CD4-positive, alpha-beta T cell treated with Interferon alpha-2 for 1 hour (primary cell): ENCODE measurements at regions not wholly inside any gene's neighbourhood (a gene's known extent, or its start where the extent isn't known, plus 50 kb on each side); places are given as distances from the start of the nearest gene placed in this dataset.
"Not testable (repeated sequence)": the region's sequence is repeated elsewhere in the genome, so short reads cannot be mapped to it uniquely, and the experiment has no call there.

Experiments used
- DNase-seq, 2 donors: peaks; one replicate each; pipeline ENCODE4 v3.0.0-alpha.2; 2020 to 2022

DNA sequence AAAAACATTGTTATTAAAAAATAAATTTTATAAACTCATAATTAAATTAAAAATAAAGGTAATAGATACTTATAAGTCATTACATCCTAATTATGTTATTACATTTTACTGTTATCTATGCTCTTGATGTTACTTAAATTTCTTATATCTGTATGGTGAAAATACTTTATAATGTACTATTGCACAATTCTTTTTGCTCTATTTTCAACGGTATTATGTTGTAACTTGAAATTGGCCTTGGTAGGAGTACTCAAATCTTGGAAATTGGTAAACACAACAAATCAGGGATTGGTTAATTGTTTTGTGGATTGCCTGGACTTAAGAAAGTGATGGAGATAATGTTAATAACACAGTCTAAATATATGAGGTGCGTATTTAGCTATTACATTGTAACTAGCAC lies 273.3 kb downstream of the MDFIC start:
- no peak for DNase-seq

DNA sequence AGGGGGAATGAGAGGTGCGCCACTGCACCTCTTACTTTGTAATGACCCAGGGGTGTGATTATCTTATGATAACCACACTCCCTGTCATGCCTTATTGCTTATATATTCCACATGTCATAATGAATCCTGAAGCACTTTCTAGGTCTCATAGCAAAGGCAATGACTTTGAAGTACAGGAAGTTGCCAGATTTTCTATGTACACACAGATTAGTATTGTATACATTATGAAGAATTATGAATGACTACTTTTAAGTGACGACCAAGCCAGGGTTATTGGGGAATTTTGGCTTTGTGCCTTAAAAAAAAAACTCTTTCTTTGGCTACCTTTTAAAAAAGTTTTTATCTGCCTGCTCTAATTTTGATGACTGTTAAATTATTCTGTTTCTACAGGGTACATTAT lies 269.6 kb downstream of the MDFIC start:
- no peak for DNase-seq

DNA sequence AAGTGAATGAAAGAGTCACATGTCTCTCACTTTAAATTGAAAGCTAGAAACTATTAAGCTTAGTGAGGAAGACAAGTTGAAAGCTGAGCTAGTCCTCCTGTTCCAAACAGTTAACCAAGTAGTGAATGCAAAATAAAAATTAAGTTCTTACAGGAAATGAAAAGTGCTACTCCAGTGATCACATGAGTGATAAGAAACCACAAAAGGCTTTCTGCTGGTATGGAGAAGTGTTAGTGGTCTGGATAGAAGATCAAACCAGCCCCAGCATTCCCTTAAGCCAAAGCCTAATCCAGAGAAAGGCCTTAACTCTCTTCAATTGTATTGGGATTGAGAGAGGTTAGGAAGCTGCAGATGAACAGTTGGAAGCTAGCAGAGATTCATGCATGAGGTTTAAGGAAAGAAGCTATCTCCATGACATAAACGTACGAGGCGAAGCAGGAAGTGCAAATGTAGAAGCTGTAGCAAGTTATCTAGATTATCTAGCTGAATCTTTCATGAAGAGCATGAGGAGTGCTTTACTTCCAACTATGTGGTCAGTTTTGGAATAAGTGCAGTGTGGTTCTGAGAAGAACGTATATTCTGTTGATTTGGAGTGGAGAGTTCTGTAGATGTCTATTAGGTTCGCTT lies 261.6 kb downstream of the MDFIC start:
- peak in 1 of 2 donors; percentile 34 for DNase-seq

DNA sequence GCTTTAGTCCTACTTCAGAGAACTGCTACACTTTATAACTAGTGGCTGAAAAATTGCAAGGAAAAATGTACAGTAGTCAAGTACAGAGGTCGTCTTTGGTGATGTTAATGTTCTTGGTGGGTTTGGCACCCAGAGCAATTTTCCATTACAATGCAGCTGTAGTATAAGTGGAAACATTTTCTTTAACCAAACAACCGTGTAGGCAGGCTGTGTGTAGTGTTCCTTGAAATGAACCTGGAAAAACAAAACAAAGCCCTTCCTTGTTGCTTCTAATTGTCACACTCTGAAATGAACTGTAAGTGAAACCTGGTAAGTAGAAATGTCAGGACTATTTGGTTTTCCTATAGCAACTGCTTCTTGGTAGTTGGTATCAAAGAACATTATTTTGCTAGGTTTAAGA lies 256.9 kb downstream of the MDFIC start:
- no peak for DNase-seq

DNA sequence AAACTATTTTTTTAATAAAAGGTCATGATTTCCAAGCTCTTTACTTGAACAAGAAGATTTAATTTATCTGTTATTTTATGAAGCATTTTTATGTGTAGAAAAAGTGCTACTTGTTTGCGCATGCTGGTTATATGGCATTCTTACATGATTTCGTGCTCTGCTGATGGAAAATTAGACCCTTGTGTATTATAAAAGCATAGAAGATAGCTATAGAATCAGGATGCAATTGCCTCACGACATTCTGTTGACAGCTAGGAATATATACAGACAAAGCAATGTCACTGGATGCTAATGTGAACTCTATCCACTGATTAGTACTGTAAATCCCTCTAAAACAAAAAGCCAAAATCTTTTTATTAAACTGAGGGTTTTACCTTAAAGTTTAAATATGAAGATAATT lies 255.9 kb downstream of the MDFIC start:
- DNase-seq, result no peak

DNA sequence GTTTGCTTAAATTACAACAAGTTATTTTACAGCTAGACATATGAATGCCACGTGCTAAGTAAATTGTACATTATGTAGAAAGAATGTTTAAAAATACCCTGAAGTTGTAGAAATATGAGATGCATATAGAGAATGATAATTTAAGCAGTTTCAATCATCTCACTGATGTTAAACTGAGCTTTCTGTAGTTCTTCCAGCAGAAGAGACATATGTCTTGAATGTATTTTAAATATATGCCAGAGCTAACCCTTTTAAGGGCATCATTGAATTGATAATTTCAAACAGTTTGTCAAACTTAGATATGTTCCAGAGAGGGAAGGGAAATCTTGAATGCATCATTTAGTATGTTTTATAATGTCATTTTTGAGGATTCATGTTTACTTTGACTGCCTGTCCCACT lies 255.2 kb downstream of the MDFIC start:
- no peak for DNase-seq

DNA sequence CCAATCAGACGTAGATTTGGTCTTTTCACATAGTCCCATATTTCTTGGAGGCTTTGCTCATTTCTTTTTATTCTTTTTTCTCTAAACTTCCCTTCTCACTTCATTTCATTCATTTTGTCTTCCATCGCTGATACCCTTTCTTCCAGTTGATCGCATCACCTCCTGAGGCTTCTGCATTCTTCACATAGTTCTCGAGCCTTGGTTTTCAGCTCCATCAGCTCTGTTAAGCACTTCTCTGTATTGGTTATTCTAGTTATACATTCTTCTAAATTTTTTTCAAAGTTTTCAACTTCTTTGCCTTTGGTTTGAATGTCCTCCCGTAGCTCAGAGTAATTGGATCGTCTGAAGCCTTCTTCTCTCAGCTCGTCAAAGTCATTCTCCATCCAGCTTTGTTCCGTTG lies 250.5 kb downstream of the MDFIC start:
- not testable (repeated sequence) for DNase-seq

DNA sequence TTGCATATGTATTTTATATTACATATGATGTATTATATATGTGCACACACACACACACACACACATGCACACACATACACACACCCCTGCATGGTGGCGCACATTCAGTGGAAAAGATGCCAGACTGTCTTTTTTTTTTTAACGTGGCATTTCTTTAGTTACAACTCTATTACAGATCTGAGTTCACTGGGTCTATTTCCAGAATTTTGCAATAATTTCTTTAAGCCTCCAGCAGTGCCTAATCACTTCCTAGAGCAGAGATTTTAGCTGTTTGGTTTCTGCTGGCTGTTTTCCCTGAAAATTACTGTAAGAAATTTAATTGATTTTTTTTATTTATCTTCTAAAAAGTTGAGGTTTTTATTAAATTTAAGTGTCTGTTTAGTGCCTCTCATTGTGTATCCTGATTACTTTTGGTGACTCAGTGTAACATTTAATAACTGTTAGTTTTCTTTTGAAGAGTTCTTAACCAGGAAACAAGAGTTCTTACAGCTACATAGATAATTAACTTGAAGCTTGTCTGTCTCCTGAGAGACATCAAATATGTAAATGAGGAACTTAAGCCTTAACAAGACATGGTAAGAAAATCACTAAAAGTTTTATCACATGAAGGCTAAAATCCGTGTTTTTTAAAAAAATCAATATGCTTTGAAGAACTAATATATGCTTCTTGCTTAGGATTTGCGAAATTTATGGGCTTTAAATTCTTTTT lies 232.0 kb downstream of the MDFIC start:
- no peak for DNase-seq

DNA sequence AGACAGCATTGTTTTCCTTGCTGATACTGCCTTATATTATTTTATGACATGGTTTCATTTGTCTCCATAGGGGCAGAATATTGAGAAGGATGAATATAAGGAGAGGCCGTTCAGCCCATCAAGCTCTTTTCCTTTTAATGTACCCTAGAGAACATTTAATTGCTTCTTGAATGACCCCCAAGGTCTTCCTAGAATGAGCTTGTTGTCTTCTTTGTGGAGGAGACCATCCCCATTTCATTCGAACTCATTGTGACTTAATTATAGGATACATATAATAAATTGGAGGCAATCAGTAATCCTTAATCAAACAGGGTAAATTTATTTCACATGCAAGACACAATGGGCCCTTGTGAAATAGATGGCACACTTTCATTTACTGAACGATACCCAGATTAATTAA lies 231.3 kb downstream of the MDFIC start:
- DNase-seq, result no peak

DNA sequence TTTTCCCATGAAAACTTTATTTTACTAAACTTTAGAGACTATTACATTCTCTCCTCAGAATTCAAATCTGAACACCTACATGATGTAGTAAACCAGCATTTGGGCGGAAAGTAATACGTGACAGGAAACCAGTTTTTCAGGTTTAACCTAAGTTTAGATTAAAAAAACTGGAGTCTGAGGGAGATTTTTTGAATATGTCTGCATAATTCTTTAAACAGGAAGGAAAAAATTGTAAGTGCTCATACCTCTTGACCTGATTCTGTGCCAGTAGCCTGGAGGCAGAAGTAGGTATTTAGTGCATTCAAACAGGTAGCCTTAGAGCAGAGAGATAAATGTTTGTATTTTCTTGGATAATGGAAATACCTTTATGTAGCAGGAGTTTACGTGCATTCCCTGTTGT lies 224.3 kb downstream of the MDFIC start:
- peak in 1 of 2 donors; percentile 5 for DNase-seq

DNA sequence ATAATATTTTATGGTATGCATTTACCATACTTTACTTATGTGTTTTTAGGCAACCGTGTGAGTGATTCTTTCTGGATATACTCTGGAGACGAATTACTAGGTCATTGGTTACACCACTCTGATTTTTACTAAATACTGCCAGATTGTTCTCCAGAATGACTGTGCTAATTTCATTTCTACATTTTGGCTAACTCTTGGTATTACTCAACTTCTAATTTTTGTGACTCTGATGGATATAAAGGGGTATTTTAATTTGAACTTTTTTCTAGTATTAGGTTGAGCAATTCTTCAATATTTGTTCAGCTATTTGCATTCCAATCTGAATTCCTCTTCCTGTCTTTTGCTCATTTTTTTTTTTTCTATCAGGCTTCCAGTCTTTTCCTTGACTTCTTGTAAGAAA lies 223.6 kb downstream of the MDFIC start:
- no peak for DNase-seq

DNA sequence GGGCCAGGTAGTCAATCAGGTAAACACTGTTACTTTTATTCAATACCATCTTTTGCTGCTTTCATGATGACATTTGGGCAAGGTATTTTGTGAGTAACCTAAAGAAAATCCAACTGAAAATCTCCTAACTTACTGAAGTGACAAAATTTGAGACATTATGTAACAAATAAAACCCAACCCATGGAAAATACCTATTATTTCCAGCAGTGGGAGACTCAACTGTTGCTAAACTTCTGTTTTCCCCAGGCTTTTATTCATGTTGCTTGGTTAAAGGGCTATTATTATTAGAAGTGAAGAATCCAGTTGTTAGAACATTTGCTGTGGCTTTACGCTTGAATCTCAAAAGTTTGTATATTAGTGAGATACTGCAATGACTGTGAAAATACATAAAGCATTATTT lies 215.9 kb downstream of the MDFIC start:
- no peak for DNase-seq

DNA sequence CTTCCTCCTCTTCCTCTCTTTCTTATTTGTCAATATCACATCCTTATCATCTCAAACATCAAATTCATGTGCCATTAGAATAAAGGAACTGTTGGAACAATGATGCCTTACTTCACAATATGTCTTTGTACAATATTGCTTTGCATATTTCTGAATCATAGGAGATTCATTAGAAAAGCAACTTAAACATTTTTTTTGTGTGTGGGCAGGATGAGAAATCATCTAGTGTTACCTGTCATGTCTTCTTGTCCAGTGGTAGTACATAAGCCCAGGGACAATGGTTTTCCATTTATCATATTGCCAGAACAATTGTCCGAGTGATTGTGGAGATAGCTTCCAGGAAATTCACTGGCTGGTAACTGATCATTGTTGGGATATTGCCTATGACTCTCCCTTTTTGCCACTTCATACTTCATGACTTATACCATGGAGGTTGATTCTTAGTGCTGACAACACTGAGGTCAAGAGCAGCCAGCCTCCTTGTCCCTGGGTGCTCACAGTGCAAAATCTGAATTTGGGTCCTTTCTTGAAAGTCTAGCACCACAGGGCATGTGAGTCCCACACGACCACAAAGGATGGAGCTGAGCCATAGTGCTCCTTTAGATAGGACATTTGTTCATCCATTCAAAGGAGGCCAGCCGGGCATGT lies 215.0 kb downstream of the MDFIC start:
- DNase-seq, result no peak

DNA sequence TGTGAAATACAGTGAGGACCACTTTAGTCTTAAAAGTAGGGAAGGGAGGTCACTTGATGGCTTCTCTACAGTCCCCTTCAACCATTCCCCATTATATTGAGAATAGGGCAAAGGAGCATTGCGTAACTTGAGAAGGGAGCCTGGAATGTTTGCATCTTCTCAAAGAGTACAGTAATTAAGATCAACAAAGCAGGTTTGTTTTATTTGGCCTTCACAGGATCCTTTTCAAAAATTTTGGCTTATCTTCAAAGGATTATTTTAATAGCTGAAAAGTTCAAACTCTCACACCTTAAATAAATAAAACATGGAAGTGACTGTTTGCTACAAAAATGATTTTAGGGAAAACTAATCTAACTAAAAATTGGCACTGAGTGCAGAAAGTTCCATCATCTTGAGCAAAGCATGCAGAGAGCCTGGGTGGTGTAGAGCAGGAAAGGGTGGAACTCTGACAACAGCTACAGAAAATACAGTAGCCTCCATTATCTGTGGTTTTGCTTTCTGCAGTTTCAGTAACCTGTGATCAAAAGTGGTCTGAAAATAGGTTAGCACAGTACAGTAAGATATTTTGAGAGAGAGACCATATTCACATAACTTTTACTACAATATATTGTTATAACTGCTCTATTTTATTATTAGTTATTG lies 214.0 kb downstream of the MDFIC start:
- DNase-seq, result peak in 1 of 2 donors; percentile 38

DNA sequence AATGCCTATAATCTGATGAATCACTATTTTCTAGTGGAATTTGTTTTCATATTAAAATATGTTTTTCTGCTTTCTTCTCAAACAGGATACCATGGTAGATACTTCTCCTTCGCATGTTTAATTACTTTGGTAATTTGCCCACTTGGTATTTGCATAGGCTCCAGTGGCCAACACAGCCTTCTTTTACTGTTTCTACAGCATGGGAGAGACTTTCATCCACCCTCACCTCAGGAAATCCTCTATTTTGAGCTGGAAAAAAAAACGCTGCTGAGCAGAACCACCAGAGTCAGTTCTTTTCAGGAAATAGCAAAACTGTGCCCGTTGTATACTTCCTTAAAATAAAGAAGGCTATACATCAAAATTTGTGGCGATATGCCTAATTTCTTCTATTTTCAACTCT lies 213.3 kb downstream of the MDFIC start:
- DNase-seq, result no peak

DNA sequence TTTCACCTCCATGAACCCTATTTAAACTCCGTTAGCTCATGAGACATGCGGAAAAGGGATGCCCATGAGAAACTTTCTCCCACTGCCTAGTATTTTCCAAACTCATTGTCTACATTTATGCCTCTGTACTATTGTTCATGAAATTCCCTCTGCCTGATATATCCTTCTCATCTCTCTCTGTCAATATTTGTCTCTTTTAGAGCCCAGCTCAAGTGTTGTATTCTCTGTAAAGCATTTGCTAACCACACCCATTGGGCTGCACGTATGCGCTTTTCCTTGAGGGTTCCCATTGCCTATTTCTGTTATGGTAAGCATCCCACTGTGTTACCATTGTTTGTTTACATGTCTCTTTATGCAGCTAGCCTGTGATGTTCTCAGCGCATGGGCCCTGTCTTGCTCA lies 211.4 kb downstream of the MDFIC start:
- no peak for DNase-seq

DNA sequence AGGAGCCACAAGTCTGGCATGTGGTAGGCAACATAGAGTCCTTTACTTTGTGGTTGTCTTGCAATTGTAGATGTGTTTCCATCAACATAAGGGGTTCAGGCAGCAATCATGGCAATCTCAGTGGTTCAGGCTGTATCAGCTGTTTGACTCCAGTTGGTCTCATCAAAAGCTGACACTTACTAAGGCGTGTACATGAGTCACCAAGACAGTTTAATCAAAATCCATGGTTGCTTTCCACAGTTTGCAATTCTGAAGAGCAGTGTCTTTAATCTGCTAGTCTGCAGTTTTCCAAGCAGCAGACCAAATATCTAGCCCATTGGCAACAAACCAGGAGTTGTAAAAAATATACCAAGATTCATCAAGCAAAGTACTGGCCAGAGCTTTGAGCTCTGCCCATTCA lies 210.2 kb downstream of the MDFIC start:
- DNase-seq, result no peak

DNA sequence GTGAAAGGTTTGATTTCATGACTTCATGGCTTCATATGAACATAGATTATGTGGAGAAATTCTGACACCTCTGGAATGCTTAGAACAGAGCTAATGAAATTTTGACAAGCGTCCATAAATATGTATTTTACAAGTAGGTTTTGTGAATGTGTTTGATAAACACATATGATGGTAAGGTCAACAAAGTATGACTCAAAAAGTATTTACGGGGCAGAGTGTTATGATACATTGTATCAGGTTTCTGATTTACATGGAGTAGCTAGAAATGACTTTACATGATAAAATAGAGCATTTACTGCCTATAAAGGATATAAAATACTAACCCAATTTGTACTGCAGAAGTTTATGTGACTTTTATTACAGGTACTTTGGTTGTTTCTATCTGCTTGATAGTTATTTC lies 206.3 kb downstream of the MDFIC start:
- no peak for DNase-seq

DNA sequence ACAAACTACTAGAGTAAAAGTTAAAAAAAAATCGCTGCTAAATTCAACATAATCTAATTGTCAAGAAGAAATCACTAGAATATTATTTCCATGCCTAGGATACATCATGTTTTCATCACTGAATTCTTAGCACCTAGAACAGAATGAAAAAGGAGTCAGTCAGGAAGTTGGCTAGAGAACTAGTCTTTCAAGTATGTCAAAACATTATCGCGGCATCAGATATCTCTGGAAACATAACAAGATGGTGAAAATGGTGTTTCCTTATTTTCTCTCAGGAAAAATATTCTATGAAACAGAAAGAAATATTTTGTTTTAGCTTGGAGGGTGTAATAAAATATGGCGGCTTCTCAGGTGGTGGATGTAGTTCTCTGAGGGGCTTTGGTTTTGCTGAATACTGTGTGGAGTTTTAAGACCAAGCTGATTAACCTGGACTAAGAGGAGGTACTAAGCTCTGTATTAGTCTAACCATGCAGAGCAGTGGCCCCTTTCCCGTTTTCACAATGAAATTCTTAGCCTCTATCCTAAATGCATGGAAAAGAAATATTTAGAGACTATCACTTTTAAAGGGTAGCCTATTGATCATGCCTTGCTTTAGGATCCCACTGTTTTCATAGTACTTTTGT lies 205.6 kb downstream of the MDFIC start:
- DNase-seq, result no peak

DNA sequence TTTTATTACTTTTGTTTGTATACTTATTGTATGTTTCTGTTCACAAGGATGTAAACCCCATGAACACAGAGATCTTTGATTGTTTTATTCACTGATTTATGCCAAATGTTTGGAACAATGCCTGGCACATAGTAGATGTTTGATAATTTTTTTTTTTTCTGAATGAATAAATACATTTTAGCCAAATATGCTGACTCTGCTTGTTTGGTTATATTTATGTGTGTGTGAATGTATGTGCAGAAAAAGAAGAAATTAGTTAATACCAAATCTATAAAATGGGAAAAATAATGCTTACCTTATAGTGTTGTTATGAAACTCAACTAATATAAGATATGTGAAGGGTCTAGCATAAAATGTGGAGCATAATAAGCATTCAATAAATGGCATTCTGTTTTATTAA lies 203.9 kb downstream of the MDFIC start:
- DNase-seq, result no peak

DNA sequence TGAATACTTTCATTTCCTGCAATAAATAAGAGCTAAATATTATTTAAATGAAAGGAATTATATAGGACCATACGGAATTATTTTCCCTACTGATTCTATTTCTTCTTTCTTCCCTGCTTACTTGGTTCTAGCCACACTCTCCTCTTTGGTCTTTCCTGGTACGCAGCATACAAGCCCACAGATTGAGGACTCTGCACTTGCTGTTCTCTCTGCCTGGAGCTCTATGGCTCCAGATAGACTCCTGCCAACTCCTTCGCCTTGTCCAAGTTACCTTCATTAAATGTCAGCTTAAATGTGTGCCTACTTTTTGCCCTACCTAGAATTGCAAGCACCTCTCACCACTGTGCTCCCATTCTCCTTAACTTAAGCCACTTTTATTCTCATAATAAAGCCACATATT lies 203.4 kb downstream of the MDFIC start:
- DNase-seq, result no peak

DNA sequence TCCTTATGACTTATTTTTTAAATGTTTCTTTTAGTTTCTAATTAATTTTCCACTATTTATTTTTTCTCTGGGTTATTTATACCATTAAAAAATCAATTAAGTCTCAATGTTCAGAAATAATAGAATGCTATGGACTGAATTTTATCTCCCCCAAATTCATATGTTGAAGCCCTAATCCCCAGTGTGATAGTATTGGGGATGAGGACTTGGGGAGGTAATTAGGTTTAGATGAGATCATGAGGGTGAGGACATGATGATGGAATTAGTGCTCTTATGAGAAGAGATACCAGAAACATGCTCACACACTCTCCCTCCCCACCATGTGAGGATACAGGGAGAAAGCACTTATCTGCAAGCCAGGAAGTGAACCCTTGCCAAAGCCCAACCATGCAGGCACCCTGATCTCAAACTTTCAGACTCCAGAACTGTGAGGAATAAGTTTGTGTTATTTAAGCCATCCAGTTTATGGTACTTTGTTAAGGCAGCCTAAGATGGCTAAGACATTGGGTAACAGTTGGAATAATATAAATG lies 202.6 kb downstream of the MDFIC start:
- no peak for DNase-seq

DNA sequence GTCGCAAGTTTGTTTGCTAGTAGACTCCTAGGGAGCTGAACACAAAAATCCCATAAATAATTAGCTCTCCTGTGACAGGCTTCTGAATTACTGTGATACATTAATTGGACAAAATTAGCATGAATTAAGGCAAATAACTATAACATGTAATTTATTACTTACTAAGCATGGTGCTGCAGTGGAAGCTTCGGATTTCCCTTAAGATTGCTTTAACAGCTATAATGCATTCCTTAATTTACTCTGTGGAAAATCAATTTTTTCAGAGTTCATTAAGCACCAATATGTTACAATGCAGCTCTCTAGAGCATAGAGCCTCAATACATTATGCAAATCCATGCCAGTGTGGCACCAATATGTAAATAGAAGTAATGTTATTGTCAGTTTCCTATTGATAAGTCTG lies 201.5 kb downstream of the MDFIC start:
- DNase-seq, result no peak
